ENCODE measurements at regions not wholly inside any gene's neighbourhood (a gene's known extent, or its start where the extent isn't known, plus 50 kb on each side); places are given as distances from the start of the nearest gene placed in this dataset.

DNA sequence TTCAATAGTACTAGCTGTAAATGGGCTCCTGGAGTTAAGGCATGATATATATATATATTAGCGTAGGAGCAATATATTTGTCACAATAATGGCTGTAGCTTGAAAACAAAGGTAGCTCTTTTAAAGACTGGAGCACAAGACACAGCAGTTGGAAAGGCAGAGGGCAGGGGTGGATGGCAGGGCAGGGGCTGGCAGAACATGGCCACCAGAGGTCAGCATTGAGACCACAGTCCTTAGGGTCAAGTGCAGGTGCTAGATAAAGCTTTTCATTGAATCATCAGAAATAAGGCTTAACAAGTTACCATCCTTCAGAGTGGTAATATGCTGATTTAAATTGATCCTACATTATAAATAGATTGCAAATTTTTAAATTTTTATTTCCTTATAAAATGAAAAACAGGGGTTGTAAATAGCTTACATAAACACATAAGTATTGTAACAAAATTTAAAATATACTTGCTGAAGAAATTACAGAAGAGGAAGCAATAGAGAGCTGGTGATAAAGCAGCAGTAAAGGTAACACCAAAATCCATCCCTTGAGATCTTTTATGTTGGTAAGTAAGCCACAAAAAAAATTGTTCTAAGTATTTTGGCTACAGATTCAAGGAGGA lies 161.2 kb upstream of the PIEZO2 start:
- TF ChIP-seq, protein P1, sequence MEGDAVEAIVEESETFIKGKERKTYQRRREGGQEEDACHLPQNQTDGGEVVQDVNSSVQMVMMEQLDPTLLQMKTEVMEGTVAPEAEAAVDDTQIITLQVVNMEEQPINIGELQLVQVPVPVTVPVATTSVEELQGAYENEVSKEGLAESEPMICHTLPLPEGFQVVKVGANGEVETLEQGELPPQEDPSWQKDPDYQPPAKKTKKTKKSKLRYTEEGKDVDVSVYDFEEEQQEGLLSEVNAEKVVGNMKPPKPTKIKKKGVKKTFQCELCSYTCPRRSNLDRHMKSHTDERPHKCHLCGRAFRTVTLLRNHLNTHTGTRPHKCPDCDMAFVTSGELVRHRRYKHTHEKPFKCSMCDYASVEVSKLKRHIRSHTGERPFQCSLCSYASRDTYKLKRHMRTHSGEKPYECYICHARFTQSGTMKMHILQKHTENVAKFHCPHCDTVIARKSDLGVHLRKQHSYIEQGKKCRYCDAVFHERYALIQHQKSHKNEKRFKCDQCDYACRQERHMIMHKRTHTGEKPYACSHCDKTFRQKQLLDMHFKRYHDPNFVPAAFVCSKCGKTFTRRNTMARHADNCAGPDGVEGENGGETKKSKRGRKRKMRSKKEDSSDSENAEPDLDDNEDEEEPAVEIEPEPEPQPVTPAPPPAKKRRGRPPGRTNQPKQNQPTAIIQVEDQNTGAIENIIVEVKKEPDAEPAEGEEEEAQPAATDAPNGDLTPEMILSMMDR (IDR thresholded peaks at IDR 0.05): no peak
- Histone ChIP-seq H3K36me3 (no peaks in the 10 kb centered on the region), H3K9me3 (no peaks in the 10 kb centered on the region), H3K27me3 (no peaks in the 10 kb centered on the region), H3K27ac (no peak overlapping the region), H3K4me3 (ENCODE audit: low read depth in 1 of 2, low read length in 1 of 2) (no peak overlapping the region), H3K4me1 (ENCODE audit: control insufficient read depth in 1 of 2, insufficient read depth in 1 of 2, low read depth in 1 of 2, low read length in 1 of 2) (no peaks in the 10 kb centered on the region)

DNA sequence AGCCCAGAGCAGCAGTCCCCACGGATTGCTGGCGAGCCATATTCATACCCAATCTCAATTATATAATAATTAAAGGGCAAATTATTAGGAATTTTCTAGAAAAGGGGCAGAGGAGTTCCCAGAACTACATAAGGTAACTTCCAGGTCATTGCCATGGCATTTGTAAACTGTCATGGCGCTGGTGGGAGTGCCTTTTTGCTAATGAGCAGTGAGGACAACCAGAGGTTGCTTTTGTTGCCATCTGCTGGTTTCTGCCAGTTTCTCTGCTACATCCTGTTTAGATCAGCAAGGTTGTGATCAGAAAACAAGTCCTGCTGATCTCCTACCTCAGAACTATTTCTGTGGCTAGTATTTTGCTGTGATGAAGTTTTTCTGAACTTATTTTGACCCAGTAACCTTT lies 159.8 kb upstream of the PIEZO2 start:
- TF ChIP-seq, protein P1 (IDR thresholded peaks at IDR 0.05): no peak
- Histone ChIP-seq H3K4me3 (ENCODE audit: low read depth in 1 of 2, low read length in 1 of 2) (no peak overlapping the region), H3K27me3 (no peaks in the 10 kb centered on the region), H3K4me1 (ENCODE audit: control insufficient read depth in 1 of 2, insufficient read depth in 1 of 2, low read depth in 1 of 2, low read length in 1 of 2) (no peaks in the 10 kb centered on the region), H3K36me3 (no peaks in the 10 kb centered on the region), H3K9me3 (no peaks in the 10 kb centered on the region), H3K27ac (no peak overlapping the region)

- Histone ChIP-seq H3K9me3 (no peaks in the 10 kb centered on the region), H3K4me3 (ENCODE audit: low read depth in 1 of 2, low read length in 1 of 2) (no peak overlapping the region), H3K4me1 (ENCODE audit: control insufficient read depth in 1 of 2, insufficient read depth in 1 of 2, low read depth in 1 of 2, low read length in 1 of 2) (no peaks in the 10 kb centered on the region), H3K36me3 (no peaks in the 10 kb centered on the region), H3K27me3 (no peaks in the 10 kb centered on the region), H3K27ac (no peak overlapping the region)
- TF ChIP-seq, protein P1 (IDR thresholded peaks at IDR 0.05): no peak
These were observed 159.1 kb upstream of the PIEZO2 start for GRCh38 chr18:11308499-11308898.

GRCh38 chr18:11307716-11308115 lies 158.3 kb upstream of the PIEZO2 start:
- TF ChIP-seq, protein P1 (IDR thresholded peaks at IDR 0.05): no peak
- H3K27me3 ChIP-seq: no peaks in the 10 kb centered on the region
- no peak overlapping the region for H3K27ac ChIP-seq
- no peaks in the 10 kb centered on the region for H3K9me3 ChIP-seq
- no peaks in the 10 kb centered on the region for H3K36me3 ChIP-seq
- no peaks in the 10 kb centered on the region for H3K4me1 ChIP-seq (ENCODE audit: control insufficient read depth in 1 of 2, insufficient read depth in 1 of 2, low read depth in 1 of 2, low read length in 1 of 2)
- H3K4me3 ChIP-seq (ENCODE audit: low read depth in 1 of 2, low read length in 1 of 2): no peak overlapping the region

DNA sequence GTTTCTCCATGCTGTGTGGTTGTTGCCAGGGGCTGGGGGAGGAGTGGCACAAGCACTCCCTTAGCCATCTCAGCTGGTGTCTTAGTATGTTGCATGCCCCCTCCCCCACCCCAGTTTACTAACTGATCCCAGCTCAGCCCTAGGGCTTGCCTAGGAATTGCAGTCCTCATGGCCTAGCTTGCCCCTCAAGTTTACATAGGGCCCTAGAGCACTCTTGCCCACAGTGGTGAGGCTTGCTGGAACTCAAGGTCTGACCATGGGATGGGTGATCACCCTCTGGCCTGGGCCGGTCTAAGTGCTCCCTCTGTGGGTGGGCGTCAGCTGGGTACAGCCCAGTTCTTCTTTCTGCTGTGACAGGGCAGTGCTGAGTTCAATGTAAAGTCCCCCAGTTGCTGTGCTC lies 156.1 kb upstream of the PIEZO2 start:
- no peak overlapping the region for H3K27ac ChIP-seq

More for the DNA sequence above, 156.1 kb upstream of the PIEZO2 start:
- H3K36me3 ChIP-seq: no peaks in the 10 kb centered on the region
- H3K27me3 ChIP-seq: no peaks in the 10 kb centered on the region
- no peaks in the 10 kb centered on the region for H3K9me3 ChIP-seq
- TF ChIP-seq, protein P1 (IDR thresholded peaks at IDR 0.05): no peak
- no peak overlapping the region for H3K4me3 ChIP-seq (ENCODE audit: low read depth in 1 of 2, low read length in 1 of 2)
- H3K4me1 ChIP-seq (ENCODE audit: control insufficient read depth in 1 of 2, insufficient read depth in 1 of 2, low read depth in 1 of 2, low read length in 1 of 2): no peaks in the 10 kb centered on the region

All from neutrophil (primary cell).